Mucosa of rectum (tissue), 2 donors: ENCODE measurements at regions not wholly inside any gene's neighbourhood (a gene's known extent, or its start where the extent isn't known, plus 50 kb on each side); places are given as distances from the start of the nearest gene placed in this dataset.
"Not testable (repeated sequence)": the region's sequence is repeated elsewhere in the genome, so short reads cannot be mapped to it uniquely, and the experiment has no call there.

ENCODE experiments used
- H3K27ac ChIP-seq, 2 donors: one replicate each; pipeline ENCODE4 v1.7.0; 2013; ENCODE audit warnings: inconsistent platforms in 2 of 2, low read depth in 2 of 2, low read length in 2 of 2
- H3K27me3 ChIP-seq, 2 donors: one replicate each; pipeline ENCODE4 v1.7.0; 2013; ENCODE audit warnings: low read length in 2 of 2; ENCODE audit not compliant: control insufficient read depth in 2 of 2, insufficient read depth in 2 of 2
- H3K36me3 ChIP-seq, 2 donors: one replicate each; pipeline ENCODE4 v1.7.0; 2013; ENCODE audit warnings: low read length in 2 of 2; ENCODE audit not compliant: control insufficient read depth in 2 of 2, insufficient read depth in 2 of 2
- H3K4me1 ChIP-seq, 2 donors: one replicate each; pipeline ENCODE4 v1.7.0; 2013; ENCODE audit warnings: low read length in 2 of 2, mild to moderate bottlenecking in 1 of 2; ENCODE audit not compliant: control insufficient read depth in 2 of 2, insufficient read depth in 2 of 2
- H3K4me3 ChIP-seq, 2 donors: one replicate each; pipeline ENCODE4 v1.7.0; 2013; ENCODE audit warnings: low read length in 2 of 2
- H3K9ac ChIP-seq, 2 donors: one replicate each; pipeline ENCODE4 v1.7.0; 2013; ENCODE audit warnings: low read length in 2 of 2, low read depth in 1 of 2, mild to moderate bottlenecking in 1 of 2
- H3K9me3 ChIP-seq, 2 donors: one replicate each; pipeline ENCODE4 v1.7.0; 2013; ENCODE audit warnings: low read length in 2 of 2; ENCODE audit not compliant: control insufficient read depth in 2 of 2
- donor health status: healthy.
- donor health status: Normal muscosa, but diverticular disease.

- no peaks in the 10 kb centered on the region for H3K4me1 ChIP-seq
- no peak overlapping the region for H3K4me3 ChIP-seq
- no peaks in the 10 kb centered on the region for H3K36me3 ChIP-seq
- H3K9me3 ChIP-seq, result no peaks in the 10 kb centered on the region
- no peak overlapping the region for H3K9ac ChIP-seq
- no peak overlapping the region for H3K27ac ChIP-seq
- no peaks in the 10 kb centered on the region for H3K27me3 ChIP-seq
These were observed 688.4 kb downstream of the HTR1B start for GRCh38 chr6:76774781-76775384.

- Histone ChIP-seq H3K4me3 (no peak overlapping the region), H3K27ac (no peak overlapping the region), H3K36me3 (no peaks in the 10 kb centered on the region), H3K27me3 (no peaks in the 10 kb centered on the region), H3K9me3 (no peaks in the 10 kb centered on the region), H3K9ac (no peak overlapping the region), H3K4me1 (no peaks in the 10 kb centered on the region)
These were observed 690.3 kb downstream of the HTR1B start for GRCh38 chr6:76772951-76773350.

GRCh38 chr6:76771059-76771634, 692.1 kb downstream of the HTR1B start:
- H3K9me3 ChIP-seq, result no peaks in the 10 kb centered on the region
- H3K27me3 ChIP-seq, result no peaks in the 10 kb centered on the region
- H3K4me1 ChIP-seq, result no peaks in the 10 kb centered on the region
- H3K36me3 ChIP-seq, result no peaks in the 10 kb centered on the region
- H3K4me3 ChIP-seq, result no peak overlapping the region
- H3K27ac ChIP-seq, result no peak overlapping the region
- H3K9ac ChIP-seq, result no peak overlapping the region

- H3K9me3 ChIP-seq, result no peaks in the 10 kb centered on the region
- H3K27me3 ChIP-seq, result no peaks in the 10 kb centered on the region
- H3K4me1 ChIP-seq, result no peaks in the 10 kb centered on the region
- H3K4me3 ChIP-seq, result no peak overlapping the region
- no peak overlapping the region for H3K27ac ChIP-seq
- no peak overlapping the region for H3K9ac ChIP-seq
- H3K36me3 ChIP-seq, result no peaks in the 10 kb centered on the region
These were observed 693.0 kb downstream of the HTR1B start for GRCh38 chr6:76770281-76770680.

- Histone ChIP-seq H3K27me3 (no peaks in the 10 kb centered on the region), H3K9me3 (no peaks in the 10 kb centered on the region), H3K36me3 (no peaks in the 10 kb centered on the region), H3K4me3 (no peak overlapping the region), H3K4me1 (no peaks in the 10 kb centered on the region), H3K9ac (no peak overlapping the region), H3K27ac (no peak overlapping the region)
These were observed 694.7 kb downstream of the HTR1B start for GRCh38 chr6:76768556-76768955.

GRCh38 chr6:76764057-76764456, 691.6 kb upstream of the IMPG1 start:
- no peaks in the 10 kb centered on the region for H3K27me3 ChIP-seq

GRCh38 chr6:76752841-76753240, 680.4 kb upstream of the IMPG1 start:
- Histone ChIP-seq H3K4me3 (no peak overlapping the region), H3K9me3 (no peaks in the 10 kb centered on the region), H3K9ac (no peak overlapping the region), H3K36me3 (no peaks in the 10 kb centered on the region), H3K4me1 (no peaks in the 10 kb centered on the region), H3K27ac (no peak overlapping the region), H3K27me3 (no peaks in the 10 kb centered on the region)

More at GRCh38 chr6:76764057-76764456, 691.6 kb upstream of the IMPG1 start:
- Histone ChIP-seq H3K4me1 (no peaks in the 10 kb centered on the region), H3K27ac (no peak overlapping the region), H3K9me3 (no peaks in the 10 kb centered on the region), H3K9ac (no peak overlapping the region), H3K4me3 (no peak overlapping the region), H3K36me3 (no peaks in the 10 kb centered on the region)

- H3K9ac ChIP-seq, H3K36me3 ChIP-seq, H3K4me1 ChIP-seq, H3K27ac ChIP-seq, H3K9me3 ChIP-seq, H3K4me3 ChIP-seq, H3K27me3 ChIP-seq: not testable (repeated sequence)
These were observed 672.9 kb upstream of the IMPG1 start for GRCh38 chr6:76745388-76745787.

- not testable (repeated sequence) for H3K4me3 ChIP-seq, H3K36me3 ChIP-seq, H3K9me3 ChIP-seq, H3K4me1 ChIP-seq, H3K9ac ChIP-seq, H3K27me3 ChIP-seq, H3K27ac ChIP-seq
These were observed 671.8 kb upstream of the IMPG1 start for GRCh38 chr6:76744151-76744720.

GRCh38 chr6:76742919-76743318, 670.5 kb upstream of the IMPG1 start:
- Histone ChIP-seq H3K27ac (no peak overlapping the region), H3K36me3 (no peaks in the 10 kb centered on the region), H3K4me1 (no peaks in the 10 kb centered on the region), H3K9ac (no peak overlapping the region), H3K27me3 (no peaks in the 10 kb centered on the region), H3K9me3 (no peaks in the 10 kb centered on the region), H3K4me3 (no peak overlapping the region)
